HCT116 (cell line): ENCODE measurements at regions not wholly inside any gene's neighbourhood (a gene's known extent, or its start where the extent isn't known, plus 50 kb on each side); places are given as distances from the start of the nearest gene placed in this dataset.

Experiments
- ATAC-seq: fragments of 200-7000 bp; cut with Tn5 transposase; 2 replicates; pipeline ENCODE4 v1.9.1; 2020; ENCODE audit warnings: mild to moderate bottlenecking, moderate library complexity
- BruUV-seq: library from RNA; stranded (reverse); fragments of 400-500 nt; replicated peaks from 2 replicates; lab custom pipeline; 2021; lab: Mats Ljungman, UMichigan
- CTCF ChIA-PET: fragments of 300-600 bp; sonication (Branson Sonifier 250); formaldehyde crosslinking; loops from one replicate; lab custom pipeline; 2021; ENCODE audit warnings: antibody characterized with exemption; lab: Charles Lee
- POLR2A ChIA-PET: fragments of 300-600, 350-600 bp; sonication (Branson Sonifier 250); formaldehyde crosslinking; loops from one replicate; lab custom pipeline; 2021; ENCODE audit warnings: antibody characterized with exemption; lab: Charles Lee
- RAD21 ChIA-PET, 2 experiments: fragments of 300-600 bp; sonication (Branson Sonifier 250); formaldehyde crosslinking; loops; one replicate each; lab custom pipeline; 2023; ENCODE audit warnings: low total read pairs in 2 of 2; ENCODE audit not compliant: uncharacterized antibody in 2 of 2, unreplicated experiment in 2 of 2, low non-redundant PET in 1 of 2; lab: Charles Lee
- DNase-seq: peaks from one replicate; pipeline ENCODE4 v3.0.0-alpha.2; 2010; ENCODE audit warnings: low read depth, low spot score
- H2AFZ ChIP-seq: fragments of 200-600 bp; shearing (Covaris generic), sonication (generic); 2 replicates; pipeline ENCODE4 v1.6.1; 2017; ENCODE audit warnings: low read depth, mixed run types, mixed read lengths, antibody characterized with exemption, low read length; ENCODE audit not compliant: poor library complexity, severe bottlenecking
- H3K27ac ChIP-seq: 2 replicates; pipeline ENCODE4 v1.5.1; 2012; ENCODE audit warnings: low read depth, low read length
- H3K27me3 ChIP-seq: fragments of 200-600 bp; sonication (generic); 2 replicates; pipeline ENCODE4 v1.6.1; 2016; ENCODE audit warnings: mixed run types, low read length, mixed read lengths; ENCODE audit not compliant: insufficient read depth
- H3K36me3 ChIP-seq, 2 experiments: fragments of 200-500 bp in 1 of 2; fragments of 200-600 bp in 1 of 2; sonication (Bioruptor generic) in 1 of 2; sonication (generic) in 1 of 2; 2 replicates each; pipeline versions ENCODE4 v1.5.1 to v1.6.1; 2014 to 2016; ENCODE audit warnings: low read length in 2 of 2, inconsistent platforms in 1 of 2, mixed read lengths in 1 of 2, mixed run types in 1 of 2; ENCODE audit not compliant: insufficient read depth in 2 of 2, control insufficient read depth in 1 of 2
- H3K4me1 ChIP-seq, 2 experiments: fragments of 200-600 bp in 1 of 2; sonication (generic) in 1 of 2; 2 replicates each; pipeline versions ENCODE4 v1.5.1 to v1.6.1; 2012 to 2017; ENCODE audit warnings: low read length in 2 of 2, inconsistent platforms in 1 of 2, mild to moderate bottlenecking in 1 of 2, mixed read lengths in 1 of 2, mixed run types in 1 of 2, moderate library complexity in 1 of 2; ENCODE audit not compliant: insufficient read depth in 2 of 2, control insufficient read depth in 1 of 2
- H3K4me2 ChIP-seq: fragments of 200-600 bp; sonication (generic); 2 replicates; pipeline ENCODE4 v1.6.1; 2017; ENCODE audit warnings: mixed run types, low read length, mixed read lengths
- H3K4me3 ChIP-seq, 2 experiments: fragments of 200-600 bp in 1 of 2; sonication (generic) in 1 of 2; replicated peaks in 1 of 2; 2 replicates each; pipeline ENCODE4 v1.5.1; 2011 to 2016; ENCODE audit warnings: low read length in 2 of 2, control low read depth in 1 of 2, low read depth in 1 of 2, mild to moderate bottlenecking in 1 of 2, mixed read lengths in 1 of 2, mixed run types in 1 of 2
- H3K79me2 ChIP-seq: fragments of 200-600 bp; sonication (generic); 2 replicates; pipeline ENCODE4 v1.6.1; 2017; ENCODE audit warnings: mild to moderate bottlenecking, mixed run types, low read length, moderate library complexity, mixed read lengths; ENCODE audit not compliant: insufficient read depth
- H3K9ac ChIP-seq: fragments of 200-600 bp; sonication (generic); 2 replicates; pipeline ENCODE4 v1.6.1; 2016; ENCODE audit warnings: low read length, mixed read lengths
- H3K9me2 ChIP-seq: fragments of 200-600 bp; sonication (generic), shearing (Covaris generic); 2 replicates; pipeline ENCODE4 v1.6.1; 2017; ENCODE audit warnings: mixed run types, mild to moderate bottlenecking, moderate library complexity; ENCODE audit not compliant: insufficient read depth
- H3K9me3 ChIP-seq, 2 experiments: fragments of 200-500 bp in 1 of 2; fragments of 200-600 bp in 1 of 2; sonication (Bioruptor generic) in 1 of 2; sonication (generic) in 1 of 2; 2 replicates each; pipeline ENCODE4 v1.6.1; 2014 to 2017; ENCODE audit warnings: low read length in 2 of 2, mixed read lengths in 2 of 2, inconsistent platforms in 1 of 2, low read depth in 1 of 2, mild to moderate bottlenecking in 1 of 2, mixed run types in 1 of 2, moderate library complexity in 1 of 2; ENCODE audit not compliant: control insufficient read depth in 1 of 2, insufficient read depth in 1 of 2
- H4K20me1 ChIP-seq: fragments of 200-600 bp; sonication (generic), shearing (Covaris generic); 2 replicates; pipeline ENCODE4 v1.6.1; 2017; ENCODE audit warnings: mixed run types, mild to moderate bottlenecking, moderate library complexity; ENCODE audit not compliant: insufficient read depth
- CBX3 ChIP-seq: IDR thresholded peaks from 2 replicates; pipeline ENCODE4 v1.6.1; 2012; ENCODE audit warnings: low read depth
- EGR1 ChIP-seq: IDR thresholded peaks from 2 replicates; pipeline ENCODE4 v1.6.1; 2012; ENCODE audit warnings: low read depth
- ELF1 ChIP-seq: IDR thresholded peaks from 2 replicates; pipeline ENCODE4 v1.6.1; 2012; ENCODE audit warnings: low read depth, borderline replicate concordance
- EZH2 ChIP-seq: fragments of 200-600 bp; sonication (generic); IDR thresholded peaks from 2 replicates; pipeline ENCODE4 v1.6.1; 2017; ENCODE audit warnings: antibody characterized with exemption, mixed run types
- FOSL1 ChIP-seq: IDR thresholded peaks from 2 replicates; pipeline ENCODE4 v1.6.1; 2012; ENCODE audit warnings: low read depth
- POLR2A ChIP-seq: IDR thresholded peaks from 2 replicates; pipeline ENCODE4 v1.7.0; 2011; ENCODE audit warnings: borderline replicate concordance; ENCODE audit not compliant: insufficient read depth, insufficient read length; ENCODE audit errors: extremely low read depth
- SRF ChIP-seq: IDR thresholded peaks from 2 replicates; pipeline ENCODE4 v1.6.1; 2012; ENCODE audit warnings: low read depth
- YY1 ChIP-seq: IDR thresholded peaks from 2 replicates; pipeline ENCODE4 v1.6.1; 2011; ENCODE audit warnings: low read length, low read depth, moderate library complexity, mild to moderate bottlenecking; ENCODE audit not compliant: insufficient replicate concordance; ENCODE audit errors: extremely low read depth
- ZNF274 ChIP-seq: fragments of 200-500 bp; sonication (Bioruptor generic); IDR thresholded peaks from 2 replicates; pipeline ENCODE4 v1.6.1; 2014; ENCODE audit warnings: mild to moderate bottlenecking, low read depth, low read length, inconsistent platforms
- intact Hi-C: fragments of 100-400 bp; cut with micrococcal nuclease; formaldehyde crosslinking; loops from 2 replicates; pipeline ENCODE4 v1.10.0; 2022
- TF ChIP-seq, protein P1 (sequence below): IDR thresholded peaks from 2 replicates; pipeline ENCODE4 v1.6.1; 2012
- TF ChIP-seq, protein P2 (sequence below): IDR thresholded peaks from 2 replicates; pipeline ENCODE4 v1.6.1; 2012
- TF ChIP-seq, protein P3 (sequence below): IDR thresholded peaks from 2 replicates; pipeline ENCODE4 v1.6.1; 2011; ENCODE audit warnings: mild to moderate bottlenecking, low read length, moderate library complexity; ENCODE audit not compliant: insufficient replicate concordance; ENCODE audit errors: extremely low read depth
- TF ChIP-seq, protein P4 (sequence below): IDR thresholded peaks from 2 replicates; pipeline ENCODE4 v1.6.1; 2012; ENCODE audit warnings: low read depth

- Histone ChIP-seq H3K27me3 (no peaks in the 10 kb centered on the region), H2AFZ (no peak overlapping the region), H3K9me2 (no peaks in the 10 kb centered on the region), H3K4me2 (no peak overlapping the region), H3K4me3 (no peak overlapping the region), H3K27ac (no peak overlapping the region), H3K4me1 (no peaks in the 10 kb centered on the region), H3K79me2 (no peaks in the 10 kb centered on the region), H3K9me3 (peaks cover 23 to 24% of the 10 kb centered on the region in 2 experiments; a peak in 2 of 4 replicates), H3K9ac (no peak overlapping the region), H4K20me1 (no peaks in the 10 kb centered on the region), H3K36me3 (no peaks in the 10 kb centered on the region)
- TF ChIP-seq EGR1 (no peak), ZNF274 (no peak), EZH2 (no peak)
- TF ChIP-seq, protein P1, sequence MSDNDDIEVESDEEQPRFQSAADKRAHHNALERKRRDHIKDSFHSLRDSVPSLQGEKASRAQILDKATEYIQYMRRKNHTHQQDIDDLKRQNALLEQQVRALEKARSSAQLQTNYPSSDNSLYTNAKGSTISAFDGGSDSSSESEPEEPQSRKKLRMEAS, result no peak
- TF ChIP-seq, protein P2, sequence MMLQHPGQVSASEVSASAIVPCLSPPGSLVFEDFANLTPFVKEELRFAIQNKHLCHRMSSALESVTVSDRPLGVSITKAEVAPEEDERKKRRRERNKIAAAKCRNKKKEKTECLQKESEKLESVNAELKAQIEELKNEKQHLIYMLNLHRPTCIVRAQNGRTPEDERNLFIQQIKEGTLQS, result no peak
- intact Hi-C loops, result no loop called here
- ChIA-PET CTCF (no interaction called here), RAD21 (no interaction called here), POLR2A (no interaction called here)
- no peak for ATAC-seq
- no TSS peak for BruUV-seq
- DNase-seq, result no peak
Observed at GRCh38 chr5:3695818-3696217, 100.2 kb downstream of the IRX1 start.

DNA sequence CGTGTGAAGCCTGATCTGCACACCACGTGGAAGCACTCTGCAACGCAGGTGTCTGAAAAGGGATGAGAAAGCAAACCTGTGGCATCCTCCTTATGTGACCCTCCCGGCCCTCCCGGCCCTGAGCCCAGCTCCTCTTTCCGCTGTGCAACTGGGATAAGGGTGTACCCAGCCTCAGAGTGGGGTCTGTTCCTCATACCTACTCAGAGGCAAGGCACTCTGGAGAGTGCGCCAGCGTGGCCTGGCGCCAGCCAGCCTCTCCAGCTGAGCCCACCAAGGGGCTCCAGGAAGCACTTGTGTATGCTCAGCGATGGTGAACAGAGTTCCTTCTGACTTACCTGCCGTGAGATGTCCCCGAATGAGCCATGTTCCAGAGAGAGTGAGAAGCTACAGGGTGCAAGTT, 102.8 kb downstream of the IRX1 start:
- H3K27ac ChIP-seq, result no peak overlapping the region
- DNase-seq (no peak), ATAC-seq (no peak)
- no peak overlapping the region for H3K9ac ChIP-seq
- H3K9me2 ChIP-seq, result no peaks in the 10 kb centered on the region
- H3K79me2 ChIP-seq, result no peaks in the 10 kb centered on the region
- H3K4me3 ChIP-seq, result no peak overlapping the region
- H3K4me1 ChIP-seq, result no peaks in the 10 kb centered on the region
- no peaks in the 10 kb centered on the region for H3K36me3 ChIP-seq
- no TSS peak for BruUV-seq
- no peaks in the 10 kb centered on the region for H3K27me3 ChIP-seq
- ChIA-PET RAD21 (no interaction called here), POLR2A (no interaction called here), CTCF (no interaction called here)
- TF ChIP-seq, protein P3, sequence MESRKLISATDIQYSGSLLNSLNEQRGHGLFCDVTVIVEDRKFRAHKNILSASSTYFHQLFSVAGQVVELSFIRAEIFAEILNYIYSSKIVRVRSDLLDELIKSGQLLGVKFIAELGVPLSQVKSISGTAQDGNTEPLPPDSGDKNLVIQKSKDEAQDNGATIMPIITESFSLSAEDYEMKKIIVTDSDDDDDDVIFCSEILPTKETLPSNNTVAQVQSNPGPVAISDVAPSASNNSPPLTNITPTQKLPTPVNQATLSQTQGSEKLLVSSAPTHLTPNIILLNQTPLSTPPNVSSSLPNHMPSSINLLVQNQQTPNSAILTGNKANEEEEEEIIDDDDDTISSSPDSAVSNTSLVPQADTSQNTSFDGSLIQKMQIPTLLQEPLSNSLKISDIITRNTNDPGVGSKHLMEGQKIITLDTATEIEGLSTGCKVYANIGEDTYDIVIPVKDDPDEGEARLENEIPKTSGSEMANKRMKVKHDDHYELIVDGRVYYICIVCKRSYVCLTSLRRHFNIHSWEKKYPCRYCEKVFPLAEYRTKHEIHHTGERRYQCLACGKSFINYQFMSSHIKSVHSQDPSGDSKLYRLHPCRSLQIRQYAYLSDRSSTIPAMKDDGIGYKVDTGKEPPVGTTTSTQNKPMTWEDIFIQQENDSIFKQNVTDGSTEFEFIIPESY, result no peak
- TF ChIP-seq ELF1, result no peak
- TF ChIP-seq FOSL1, result no peak
- TF ChIP-seq CBX3, result no peak
- TF ChIP-seq SRF, result no peak
- TF ChIP-seq, protein P4, sequence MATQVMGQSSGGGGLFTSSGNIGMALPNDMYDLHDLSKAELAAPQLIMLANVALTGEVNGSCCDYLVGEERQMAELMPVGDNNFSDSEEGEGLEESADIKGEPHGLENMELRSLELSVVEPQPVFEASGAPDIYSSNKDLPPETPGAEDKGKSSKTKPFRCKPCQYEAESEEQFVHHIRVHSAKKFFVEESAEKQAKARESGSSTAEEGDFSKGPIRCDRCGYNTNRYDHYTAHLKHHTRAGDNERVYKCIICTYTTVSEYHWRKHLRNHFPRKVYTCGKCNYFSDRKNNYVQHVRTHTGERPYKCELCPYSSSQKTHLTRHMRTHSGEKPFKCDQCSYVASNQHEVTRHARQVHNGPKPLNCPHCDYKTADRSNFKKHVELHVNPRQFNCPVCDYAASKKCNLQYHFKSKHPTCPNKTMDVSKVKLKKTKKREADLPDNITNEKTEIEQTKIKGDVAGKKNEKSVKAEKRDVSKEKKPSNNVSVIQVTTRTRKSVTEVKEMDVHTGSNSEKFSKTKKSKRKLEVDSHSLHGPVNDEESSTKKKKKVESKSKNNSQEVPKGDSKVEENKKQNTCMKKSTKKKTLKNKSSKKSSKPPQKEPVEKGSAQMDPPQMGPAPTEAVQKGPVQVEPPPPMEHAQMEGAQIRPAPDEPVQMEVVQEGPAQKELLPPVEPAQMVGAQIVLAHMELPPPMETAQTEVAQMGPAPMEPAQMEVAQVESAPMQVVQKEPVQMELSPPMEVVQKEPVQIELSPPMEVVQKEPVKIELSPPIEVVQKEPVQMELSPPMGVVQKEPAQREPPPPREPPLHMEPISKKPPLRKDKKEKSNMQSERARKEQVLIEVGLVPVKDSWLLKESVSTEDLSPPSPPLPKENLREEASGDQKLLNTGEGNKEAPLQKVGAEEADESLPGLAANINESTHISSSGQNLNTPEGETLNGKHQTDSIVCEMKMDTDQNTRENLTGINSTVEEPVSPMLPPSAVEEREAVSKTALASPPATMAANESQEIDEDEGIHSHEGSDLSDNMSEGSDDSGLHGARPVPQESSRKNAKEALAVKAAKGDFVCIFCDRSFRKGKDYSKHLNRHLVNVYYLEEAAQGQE, result no peak
- TF ChIP-seq, protein P1, result no peak
- no peak for TF ChIP-seq EZH2
- TF ChIP-seq POLR2A, result no peak
- TF ChIP-seq YY1, result no peak
- intact Hi-C loops, result no loop called here
- H3K9me3 ChIP-seq, result peaks cover 23 to 30% of the 10 kb centered on the region in 2 experiments; a peak in 2 of 4 replicates
- no peaks in the 10 kb centered on the region for H4K20me1 ChIP-seq
- H2AFZ ChIP-seq, result no peak overlapping the region
- H3K4me2 ChIP-seq, result no peak overlapping the region
